Aorta (tissue), 5 donors: ENCODE measurements at regions not wholly inside any gene's neighbourhood (a gene's known extent, or its start where the extent isn't known, plus 50 kb on each side); places are given as distances from the start of the nearest gene placed in this dataset.
"Not testable (repeated sequence)": the region's sequence is repeated elsewhere in the genome, so short reads cannot be mapped to it uniquely, and the experiment has no call there.

Experiments used
- ATAC-seq: fragments of 200-7000 bp; cut with Tn5 transposase; one replicate; pipeline ENCODE4 v1.9.1; 2022; ENCODE audit warnings: moderate library complexity; ENCODE audit not compliant: low FRiP score
- DNase-seq, 2 donors: peaks; one replicate each; pipeline ENCODE4 v3.0.0-alpha.2; 2020
- H3K27ac ChIP-seq, 2 donors: one replicate each; pipeline ENCODE4 v1.5.1; 2013; ENCODE audit warnings: low read length in 2 of 2, mild to moderate bottlenecking in 2 of 2, moderate library complexity in 2 of 2, control low read depth in 1 of 2, inconsistent platforms in 1 of 2, low read depth in 1 of 2
- H3K27me3 ChIP-seq, 2 donors: one replicate each; pipeline ENCODE4 v1.6.1; 2013; ENCODE audit warnings: control low read depth in 1 of 2, low read length in 1 of 2, mild to moderate bottlenecking in 1 of 2, moderate library complexity in 1 of 2; ENCODE audit not compliant: insufficient read depth in 2 of 2, control insufficient read depth in 1 of 2
- H3K36me3 ChIP-seq, 2 donors: one replicate each; pipeline ENCODE4 v1.6.1; 2013; ENCODE audit warnings: control low read depth in 1 of 2, low read length in 1 of 2, mild to moderate bottlenecking in 1 of 2; ENCODE audit not compliant: insufficient read depth in 2 of 2, control insufficient read depth in 1 of 2
- H3K4me1 ChIP-seq, 2 donors: one replicate each; pipeline ENCODE4 v1.6.1; 2013; ENCODE audit warnings: low read length in 2 of 2, control low read depth in 1 of 2, mild to moderate bottlenecking in 1 of 2, moderate library complexity in 1 of 2; ENCODE audit not compliant: insufficient read depth in 2 of 2, control insufficient read depth in 1 of 2
- H3K4me3 ChIP-seq, 2 donors: one replicate each; pipeline ENCODE4 v1.5.1; 2013; ENCODE audit warnings: low read length in 2 of 2, control low read depth in 1 of 2, mild to moderate bottlenecking in 1 of 2
- H3K9me3 ChIP-seq: one replicate; pipeline ENCODE4 v1.6.1; 2013; ENCODE audit warnings: mild to moderate bottlenecking, low read length; ENCODE audit not compliant: control insufficient read depth
- WGBS, 2 donors: extraction: QIAGEN DNeasy Blood & Tissue Kit; methylation state at CpG; one replicate each; pipeline ENCODE4 v1.1.7; 2013; 5-methylcytosine and 5-hydroxymethylcytosine counted together
- intact Hi-C, 2 donors: fragments of 100-400 bp; cut with DNase I; formaldehyde crosslinking; loops; one replicate each; pipeline versions ENCODE4 v1.14.2 to v1.15.0; 2022
- donor health status: healthy with polysubstance abuse.
- donor health status: Bipolar disorder and iron deficiency.
- donor health status: DM: no; HTN: no; CAD: no.
- donor health status: DM: no; HTN: no; CAD: no.
- donor health status: DM: yes; HTN: yes; CAD: no.

- H3K36me3 ChIP-seq, result no peaks in the 10 kb centered on the region
- intact Hi-C loops, result no loop called here
- H3K27ac ChIP-seq, result no peak overlapping the region
- no peaks in the 10 kb centered on the region for H3K27me3 ChIP-seq
- DNase-seq (no peak), ATAC-seq (no peak)
- H3K4me1 ChIP-seq, result no peaks in the 10 kb centered on the region
- H3K4me3 ChIP-seq, result no peak overlapping the region
- H3K9me3 ChIP-seq, result no peaks in the 10 kb centered on the region
- 6 to 10% methylated on average over 1 of the region's 1 CpG for WGBS, 2 donors
Observed at GRCh38 chr4:167885872-167886271, 206.5 kb upstream of the ANXA10 start.

- no peak overlapping the region for H3K4me3 ChIP-seq
- DNase-seq, result no peak
- H3K27ac ChIP-seq, result no peak overlapping the region
- H3K9me3 ChIP-seq, result no peaks in the 10 kb centered on the region
- H3K4me1 ChIP-seq, result no peaks in the 10 kb centered on the region
- H3K27me3 ChIP-seq, result no peaks in the 10 kb centered on the region
- ATAC-seq, result peak; percentile 49
- intact Hi-C loops, result no loop called here
- H3K36me3 ChIP-seq, result no peaks in the 10 kb centered on the region
- 89 to 90% methylated on average over 6 of the region's 6 CpGs for WGBS, 2 donors
Observed at GRCh38 chr4:167887726-167888125, 204.6 kb upstream of the ANXA10 start.

- no peaks in the 10 kb centered on the region for H3K27me3 ChIP-seq
- no peak for ATAC-seq
- no peak overlapping the region for H3K4me3 ChIP-seq
- no peak for DNase-seq
- H3K9me3 ChIP-seq, result no peaks in the 10 kb centered on the region
- no peaks in the 10 kb centered on the region for H3K4me1 ChIP-seq
- intact Hi-C loops, result no loop called here
- H3K27ac ChIP-seq, result no peak overlapping the region
- no peaks in the 10 kb centered on the region for H3K36me3 ChIP-seq
Observed at GRCh38 chr4:167890226-167890625, 202.1 kb upstream of the ANXA10 start.

GRCh38 chr4:167893531-167893930 is 198.8 kb upstream of the ANXA10 start:
- WGBS, 2 donors, result 94 to 97% methylated on average over 3 of the region's 3 CpGs
- intact Hi-C loops, result no loop called here
- H3K4me3 ChIP-seq, result no peak overlapping the region

GRCh38 chr4:167896260-167896659 is 196.1 kb upstream of the ANXA10 start:
- H3K27ac ChIP-seq, DNase-seq, intact Hi-C loops, H3K27me3 ChIP-seq, H3K36me3 ChIP-seq, H3K4me3 ChIP-seq, H3K4me1 ChIP-seq, ATAC-seq, H3K9me3 ChIP-seq: not testable (repeated sequence)
- 49 to 50% methylated on average over 2 of the region's 3 CpGs for WGBS, 2 donors

More at GRCh38 chr4:167893531-167893930, 198.8 kb upstream of the ANXA10 start:
- H3K4me1 ChIP-seq, result no peaks in the 10 kb centered on the region
- no peak for DNase-seq
- no peak overlapping the region for H3K27ac ChIP-seq
- H3K27me3 ChIP-seq, result no peaks in the 10 kb centered on the region
- H3K9me3 ChIP-seq, result no peaks in the 10 kb centered on the region
- ATAC-seq, result no peak
- no peaks in the 10 kb centered on the region for H3K36me3 ChIP-seq

- H3K4me1 ChIP-seq, result no peaks in the 10 kb centered on the region
- H3K27me3 ChIP-seq, result no peaks in the 10 kb centered on the region
- intact Hi-C loops, result no loop called here
- WGBS, 2 donors, result 42 to 47% methylated on average over 5 of the region's 5 CpGs
- no peak overlapping the region for H3K4me3 ChIP-seq
- H3K27ac ChIP-seq, result no peak overlapping the region
- DNase-seq (no peak), ATAC-seq (no peak)
- H3K36me3 ChIP-seq, result no peaks in the 10 kb centered on the region
- H3K9me3 ChIP-seq, result no peaks in the 10 kb centered on the region
Observed at GRCh38 chr4:167897116-167897515, 195.2 kb upstream of the ANXA10 start.

GRCh38 chr4:167903291-167903721 is 189.0 kb upstream of the ANXA10 start:
- intact Hi-C loops, result no loop called here
- WGBS, 2 donors, result 28 to 30% methylated on average over 1 of the region's 1 CpG

GRCh38 chr4:167906851-167907250 is 185.5 kb upstream of the ANXA10 start:
- 86 to 91% methylated on average over 1 of the region's 1 CpG for WGBS, 2 donors
- ATAC-seq, result no peak
- Histone ChIP-seq H3K9me3 (no peaks in the 10 kb centered on the region), H3K27ac (no peak overlapping the region), H3K4me3 (no peak overlapping the region), H3K27me3 (no peaks in the 10 kb centered on the region), H3K36me3 (no peaks in the 10 kb centered on the region), H3K4me1 (no peaks in the 10 kb centered on the region)
- intact Hi-C loops, result no loop called here
- DNase-seq, result no peak

More at GRCh38 chr4:167903291-167903721, 189.0 kb upstream of the ANXA10 start:
- ATAC-seq, result no peak
- Histone ChIP-seq H3K36me3 (no peaks in the 10 kb centered on the region), H3K27me3 (no peaks in the 10 kb centered on the region), H3K27ac (no peak overlapping the region), H3K4me1 (no peaks in the 10 kb centered on the region), H3K9me3 (no peaks in the 10 kb centered on the region), H3K4me3 (no peak overlapping the region)
- no peak for DNase-seq

- Histone ChIP-seq H3K27me3 (no peaks in the 10 kb centered on the region), H3K4me1 (no peaks in the 10 kb centered on the region), H3K36me3 (no peaks in the 10 kb centered on the region), H3K9me3 (no peaks in the 10 kb centered on the region), H3K4me3 (no peak overlapping the region), H3K27ac (no peak overlapping the region)
- DNase-seq (no peak), ATAC-seq (no peak)
- intact Hi-C loops, result no loop called here
Observed at GRCh38 chr4:167908816-167909215, 183.5 kb upstream of the ANXA10 start.
